ENCODE measurements at regions not wholly inside any gene's neighbourhood (a gene's known extent, or its start where the extent isn't known, plus 50 kb on each side); places are given as distances from the start of the nearest gene placed in this dataset.

DNA sequence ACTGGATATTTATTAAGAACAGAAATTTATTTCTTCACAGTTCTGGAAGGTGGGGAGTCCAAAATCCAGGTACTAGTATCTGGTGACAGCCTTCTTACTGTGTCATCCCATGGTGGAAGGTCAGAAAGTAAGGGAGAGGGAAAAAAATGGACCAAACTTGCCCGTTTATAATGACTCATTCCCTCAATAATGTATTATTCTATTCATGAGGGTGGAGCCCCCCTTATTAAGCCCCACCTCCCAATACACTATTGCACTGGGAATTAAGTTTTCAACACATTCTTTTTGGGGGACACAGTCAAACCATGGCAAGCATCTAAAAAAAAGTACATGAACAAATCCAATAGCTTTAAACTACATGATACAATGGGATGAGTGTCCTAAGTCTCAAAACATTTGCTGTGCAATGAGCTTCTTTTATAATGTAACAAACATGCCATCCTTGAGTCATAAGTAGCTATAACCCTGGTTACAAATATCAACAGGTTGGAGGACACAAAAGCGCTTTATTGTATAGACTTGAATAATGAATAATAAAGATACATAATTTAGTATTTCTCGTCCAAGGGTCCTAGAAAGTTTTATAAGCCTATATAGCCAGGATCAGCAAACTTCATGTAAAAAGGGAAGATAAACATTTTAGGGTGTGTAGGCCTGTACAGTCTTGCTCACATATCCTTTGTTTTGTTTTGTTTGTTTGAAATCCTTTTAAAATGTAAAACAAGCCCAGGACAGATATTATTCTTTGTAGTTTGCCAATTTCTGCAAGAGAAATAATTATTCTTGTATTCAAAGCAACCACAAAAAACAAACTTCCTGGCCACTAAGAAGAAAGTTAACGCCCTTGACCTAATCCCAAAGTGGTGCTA lies 160.6 kb upstream of the RAP2B start:
- no peak for ATAC-seq
- TF ChIP-seq, protein P1, sequence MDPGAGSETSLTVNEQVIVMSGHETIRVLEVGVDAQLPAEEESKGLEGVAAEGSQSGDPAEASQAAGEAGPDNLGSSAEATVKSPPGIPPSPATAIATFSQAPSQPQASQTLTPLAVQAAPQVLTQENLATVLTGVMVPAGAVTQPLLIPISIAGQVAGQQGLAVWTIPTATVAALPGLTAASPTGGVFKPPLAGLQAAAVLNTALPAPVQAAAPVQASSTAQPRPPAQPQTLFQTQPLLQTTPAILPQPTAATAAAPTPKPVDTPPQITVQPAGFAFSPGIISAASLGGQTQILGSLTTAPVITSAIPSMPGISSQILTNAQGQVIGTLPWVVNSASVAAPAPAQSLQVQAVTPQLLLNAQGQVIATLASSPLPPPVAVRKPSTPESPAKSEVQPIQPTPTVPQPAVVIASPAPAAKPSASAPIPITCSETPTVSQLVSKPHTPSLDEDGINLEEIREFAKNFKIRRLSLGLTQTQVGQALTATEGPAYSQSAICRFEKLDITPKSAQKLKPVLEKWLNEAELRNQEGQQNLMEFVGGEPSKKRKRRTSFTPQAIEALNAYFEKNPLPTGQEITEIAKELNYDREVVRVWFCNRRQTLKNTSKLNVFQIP (CRISPR knock-in tag; IDR thresholded peaks at IDR 0.05; ENCODE audit: borderline replicate concordance, low read depth), result no peak
- TF ChIP-seq ZNF565 (CRISPR knock-in tag; conservative IDR thresholded peaks at IDR 0.05; ENCODE audit: low read depth), result no peak
- no peak for TF ChIP-seq BACH2 (CRISPR knock-in tag; IDR thresholded peaks at IDR 0.05; ENCODE audit: borderline replicate concordance)
- TF ChIP-seq PPARA (CRISPR knock-in tag; IDR thresholded peaks at IDR 0.05; ENCODE audit: borderline replicate concordance), result no peak
- no peak for TF ChIP-seq ISL1 (CRISPR knock-in tag; IDR thresholded peaks at IDR 0.05)
- no peak for TF ChIP-seq CSDC2 (CRISPR knock-in tag; IDR thresholded peaks at IDR 0.05)
- TF ChIP-seq ZNF70 (CRISPR knock-in tag; IDR thresholded peaks at IDR 0.05), result no peak
- TF ChIP-seq ESRRG (CRISPR knock-in tag; IDR thresholded peaks at IDR 0.05), result no peak
- TF ChIP-seq, protein P2, sequence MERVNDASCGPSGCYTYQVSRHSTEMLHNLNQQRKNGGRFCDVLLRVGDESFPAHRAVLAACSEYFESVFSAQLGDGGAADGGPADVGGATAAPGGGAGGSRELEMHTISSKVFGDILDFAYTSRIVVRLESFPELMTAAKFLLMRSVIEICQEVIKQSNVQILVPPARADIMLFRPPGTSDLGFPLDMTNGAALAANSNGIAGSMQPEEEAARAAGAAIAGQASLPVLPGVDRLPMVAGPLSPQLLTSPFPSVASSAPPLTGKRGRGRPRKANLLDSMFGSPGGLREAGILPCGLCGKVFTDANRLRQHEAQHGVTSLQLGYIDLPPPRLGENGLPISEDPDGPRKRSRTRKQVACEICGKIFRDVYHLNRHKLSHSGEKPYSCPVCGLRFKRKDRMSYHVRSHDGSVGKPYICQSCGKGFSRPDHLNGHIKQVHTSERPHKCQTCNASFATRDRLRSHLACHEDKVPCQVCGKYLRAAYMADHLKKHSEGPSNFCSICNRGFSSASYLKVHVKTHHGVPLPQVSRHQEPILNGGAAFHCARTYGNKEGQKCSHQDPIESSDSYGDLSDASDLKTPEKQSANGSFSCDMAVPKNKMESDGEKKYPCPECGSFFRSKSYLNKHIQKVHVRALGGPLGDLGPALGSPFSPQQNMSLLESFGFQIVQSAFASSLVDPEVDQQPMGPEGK (CRISPR knock-in tag; IDR thresholded peaks at IDR 0.05; ENCODE audit: borderline replicate concordance), result no peak
- no peak for TF ChIP-seq ARNTL (CRISPR knock-in tag; IDR thresholded peaks at IDR 0.05; ENCODE audit: borderline replicate concordance, low read depth)
- TF ChIP-seq, protein P3, sequence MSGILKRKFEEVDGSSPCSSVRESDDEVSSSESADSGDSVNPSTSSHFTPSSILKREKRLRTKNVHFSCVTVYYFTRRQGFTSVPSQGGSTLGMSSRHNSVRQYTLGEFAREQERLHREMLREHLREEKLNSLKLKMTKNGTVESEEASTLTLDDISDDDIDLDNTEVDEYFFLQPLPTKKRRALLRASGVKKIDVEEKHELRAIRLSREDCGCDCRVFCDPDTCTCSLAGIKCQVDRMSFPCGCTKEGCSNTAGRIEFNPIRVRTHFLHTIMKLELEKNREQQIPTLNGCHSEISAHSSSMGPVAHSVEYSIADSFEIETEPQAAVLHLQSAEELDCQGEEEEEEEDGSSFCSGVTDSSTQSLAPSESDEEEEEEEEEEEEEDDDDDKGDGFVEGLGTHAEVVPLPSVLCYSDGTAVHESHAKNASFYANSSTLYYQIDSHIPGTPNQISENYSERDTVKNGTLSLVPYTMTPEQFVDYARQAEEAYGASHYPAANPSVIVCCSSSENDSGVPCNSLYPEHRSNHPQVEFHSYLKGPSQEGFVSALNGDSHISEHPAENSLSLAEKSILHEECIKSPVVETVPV (CRISPR knock-in tag; IDR thresholded peaks at IDR 0.05), result no peak
- no peak for TF ChIP-seq ZFP30 (CRISPR knock-in tag; IDR thresholded peaks at IDR 0.05)
- TF ChIP-seq OSR1 (CRISPR knock-in tag; IDR thresholded peaks at IDR 0.05), result no peak
- no peak for TF ChIP-seq SNAI2 (CRISPR knock-in tag; IDR thresholded peaks at IDR 0.05)
- TF ChIP-seq ZNF8 (CRISPR knock-in tag; IDR thresholded peaks at IDR 0.05), result no peak
- no peak for TF ChIP-seq TOX (CRISPR knock-in tag; IDR thresholded peaks at IDR 0.05; ENCODE audit: borderline replicate concordance)

DNA sequence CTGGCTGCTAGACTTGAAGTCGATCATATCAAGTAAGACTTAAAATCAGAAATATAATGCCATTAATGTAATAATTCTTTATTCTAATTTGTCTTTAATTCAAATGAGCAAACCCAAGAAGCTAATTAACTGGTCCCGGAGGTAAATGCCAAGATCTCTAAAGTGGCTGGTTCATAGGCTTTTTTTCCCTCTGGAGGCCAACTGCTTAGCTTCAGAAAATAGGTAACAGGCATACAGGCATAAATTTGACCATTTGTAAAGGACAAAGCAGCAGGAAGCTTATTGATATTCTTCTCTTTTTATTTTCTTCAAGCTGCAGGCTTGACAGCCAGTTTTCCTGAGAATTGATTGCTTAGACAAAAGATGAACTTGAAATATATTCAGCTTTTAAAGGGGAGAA lies 158.6 kb upstream of the RAP2B start:
- TF ChIP-seq TCF4 (CRISPR knock-in tag; IDR thresholded peaks at IDR 0.05; ENCODE audit: borderline replicate concordance) (no peak), ESRRG (CRISPR knock-in tag; IDR thresholded peaks at IDR 0.05) (no peak), ZNF8 (CRISPR knock-in tag; IDR thresholded peaks at IDR 0.05) (no peak), PPARA (CRISPR knock-in tag; IDR thresholded peaks at IDR 0.05; ENCODE audit: borderline replicate concordance) (no peak), SNAI2 (CRISPR knock-in tag; IDR thresholded peaks at IDR 0.05) (no peak)
- TF ChIP-seq, protein P4, sequence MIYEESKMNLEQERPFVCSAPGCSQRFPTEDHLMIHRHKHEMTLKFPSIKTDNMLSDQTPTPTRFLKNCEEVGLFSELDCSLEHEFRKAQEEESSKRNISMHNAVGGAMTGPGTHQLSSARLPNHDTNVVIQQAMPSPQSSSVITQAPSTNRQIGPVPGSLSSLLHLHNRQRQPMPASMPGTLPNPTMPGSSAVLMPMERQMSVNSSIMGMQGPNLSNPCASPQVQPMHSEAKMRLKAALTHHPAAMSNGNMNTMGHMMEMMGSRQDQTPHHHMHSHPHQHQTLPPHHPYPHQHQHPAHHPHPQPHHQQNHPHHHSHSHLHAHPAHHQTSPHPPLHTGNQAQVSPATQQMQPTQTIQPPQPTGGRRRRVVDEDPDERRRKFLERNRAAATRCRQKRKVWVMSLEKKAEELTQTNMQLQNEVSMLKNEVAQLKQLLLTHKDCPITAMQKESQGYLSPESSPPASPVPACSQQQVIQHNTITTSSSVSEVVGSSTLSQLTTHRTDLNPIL (CRISPR knock-in tag; IDR thresholded peaks at IDR 0.05; ENCODE audit: low read depth), result no peak
- TF ChIP-seq, protein P2 (CRISPR knock-in tag; IDR thresholded peaks at IDR 0.05; ENCODE audit: borderline replicate concordance), result no peak
- no peak for ATAC-seq

DNA sequence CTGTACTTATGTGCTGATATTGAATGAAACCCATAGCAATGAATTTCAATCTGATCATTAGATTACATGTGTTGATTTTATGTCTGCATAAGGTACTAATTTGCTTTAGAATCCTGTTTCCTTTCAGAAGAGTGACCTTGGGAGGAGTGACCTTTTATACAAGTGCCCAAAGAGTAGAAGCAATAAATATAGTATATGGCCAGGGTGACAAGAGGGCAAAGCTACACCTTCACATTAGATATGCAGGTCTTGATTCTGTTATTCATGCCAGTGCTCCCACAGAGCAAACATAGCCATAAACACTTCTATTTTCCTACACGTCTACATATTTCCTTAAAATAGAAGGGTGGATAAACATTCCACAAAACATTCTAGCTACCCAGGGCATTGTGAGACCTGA lies 158.2 kb upstream of the RAP2B start:
- ATAC-seq, result no peak
- TF ChIP-seq TCF4 (CRISPR knock-in tag; IDR thresholded peaks at IDR 0.05; ENCODE audit: borderline replicate concordance) (no peak), SNAI2 (CRISPR knock-in tag; IDR thresholded peaks at IDR 0.05) (no peak), ESRRG (CRISPR knock-in tag; IDR thresholded peaks at IDR 0.05) (no peak), ZC3H10 (CRISPR knock-in tag; IDR thresholded peaks at IDR 0.05) (no peak), ZNF8 (CRISPR knock-in tag; IDR thresholded peaks at IDR 0.05) (no peak), ISL1 (CRISPR knock-in tag; IDR thresholded peaks at IDR 0.05) (no peak), ZNF70 (CRISPR knock-in tag; IDR thresholded peaks at IDR 0.05) (no peak), PPARA (CRISPR knock-in tag; IDR thresholded peaks at IDR 0.05; ENCODE audit: borderline replicate concordance) (no peak), OSR1 (CRISPR knock-in tag; IDR thresholded peaks at IDR 0.05) (no peak), RARB (CRISPR knock-in tag; IDR thresholded peaks at IDR 0.05) (no peak)
- TF ChIP-seq, protein P5, sequence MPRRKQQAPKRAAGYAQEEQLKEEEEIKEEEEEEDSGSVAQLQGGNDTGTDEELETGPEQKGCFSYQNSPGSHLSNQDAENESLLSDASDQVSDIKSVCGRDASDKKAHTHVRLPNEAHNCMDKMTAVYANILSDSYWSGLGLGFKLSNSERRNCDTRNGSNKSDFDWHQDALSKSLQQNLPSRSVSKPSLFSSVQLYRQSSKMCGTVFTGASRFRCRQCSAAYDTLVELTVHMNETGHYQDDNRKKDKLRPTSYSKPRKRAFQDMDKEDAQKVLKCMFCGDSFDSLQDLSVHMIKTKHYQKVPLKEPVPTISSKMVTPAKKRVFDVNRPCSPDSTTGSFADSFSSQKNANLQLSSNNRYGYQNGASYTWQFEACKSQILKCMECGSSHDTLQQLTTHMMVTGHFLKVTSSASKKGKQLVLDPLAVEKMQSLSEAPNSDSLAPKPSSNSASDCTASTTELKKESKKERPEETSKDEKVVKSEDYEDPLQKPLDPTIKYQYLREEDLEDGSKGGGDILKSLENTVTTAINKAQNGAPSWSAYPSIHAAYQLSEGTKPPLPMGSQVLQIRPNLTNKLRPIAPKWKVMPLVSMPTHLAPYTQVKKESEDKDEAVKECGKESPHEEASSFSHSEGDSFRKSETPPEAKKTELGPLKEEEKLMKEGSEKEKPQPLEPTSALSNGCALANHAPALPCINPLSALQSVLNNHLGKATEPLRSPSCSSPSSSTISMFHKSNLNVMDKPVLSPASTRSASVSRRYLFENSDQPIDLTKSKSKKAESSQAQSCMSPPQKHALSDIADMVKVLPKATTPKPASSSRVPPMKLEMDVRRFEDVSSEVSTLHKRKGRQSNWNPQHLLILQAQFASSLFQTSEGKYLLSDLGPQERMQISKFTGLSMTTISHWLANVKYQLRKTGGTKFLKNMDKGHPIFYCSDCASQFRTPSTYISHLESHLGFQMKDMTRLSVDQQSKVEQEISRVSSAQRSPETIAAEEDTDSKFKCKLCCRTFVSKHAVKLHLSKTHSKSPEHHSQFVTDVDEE (CRISPR knock-in tag; IDR thresholded peaks at IDR 0.05), result no peak
- TF ChIP-seq, protein P2 (CRISPR knock-in tag; IDR thresholded peaks at IDR 0.05; ENCODE audit: borderline replicate concordance), result no peak
